GM13977 (cell line): ENCODE measurements at regions not wholly inside any gene's neighbourhood (a gene's known extent, or its start where the extent isn't known, plus 50 kb on each side); places are given as distances from the start of the nearest gene placed in this dataset.

ENCODE experiments used
- DNase-seq: peaks from one replicate; pipeline ENCODE4 v3.0.0; 2012; ENCODE audit warnings: low spot score
- CTCF ChIP-seq: IDR thresholded peaks from 2 replicates; pipeline ENCODE4 v1.5.1; 2012; ENCODE audit warnings: mild to moderate bottlenecking, control low read depth; ENCODE audit not compliant: insufficient read depth; ENCODE audit errors: extremely low read depth, missing control alignments
- in situ Hi-C: fragments of 300-500 bp; cut with MboI; formaldehyde crosslinking; loops from one replicate; pipeline ENCODE4 v1.12.0; 2022; ENCODE audit warnings: low sequenced_read_pairs, low pct_unique_long_range_greater_than_20kb, mixed read lengths, inconsistent platforms; ENCODE audit not compliant: unreplicated experiment

DNA sequence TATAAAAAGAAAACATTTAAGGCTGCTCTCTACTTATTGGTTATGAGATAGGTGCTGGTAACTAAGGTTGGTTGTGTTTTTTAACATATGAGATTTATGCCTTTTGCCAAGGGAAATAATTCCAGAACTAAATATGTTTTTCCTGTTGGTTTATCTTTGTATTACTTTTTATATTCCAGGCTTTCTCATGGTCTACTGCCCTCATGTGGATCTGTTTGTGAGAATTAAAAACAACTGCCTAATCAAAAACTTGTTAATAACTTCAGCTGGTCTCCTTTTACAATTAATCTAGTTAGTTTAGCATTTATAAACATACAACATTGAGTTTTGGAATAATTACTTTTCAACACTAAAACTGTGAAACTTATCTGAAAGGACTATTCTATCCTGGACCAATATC lies 1208.3 kb downstream of the ADGRL3 start:
- DNase-seq: no peak
- TF ChIP-seq CTCF: no peak
- in situ Hi-C loops: no loop called here

- TF ChIP-seq CTCF: no peak
- in situ Hi-C loops: no loop called here
- no peak for DNase-seq
Observed at GRCh38 chr4:62407534-62407933, 1207.4 kb downstream of the ADGRL3 start.

DNA sequence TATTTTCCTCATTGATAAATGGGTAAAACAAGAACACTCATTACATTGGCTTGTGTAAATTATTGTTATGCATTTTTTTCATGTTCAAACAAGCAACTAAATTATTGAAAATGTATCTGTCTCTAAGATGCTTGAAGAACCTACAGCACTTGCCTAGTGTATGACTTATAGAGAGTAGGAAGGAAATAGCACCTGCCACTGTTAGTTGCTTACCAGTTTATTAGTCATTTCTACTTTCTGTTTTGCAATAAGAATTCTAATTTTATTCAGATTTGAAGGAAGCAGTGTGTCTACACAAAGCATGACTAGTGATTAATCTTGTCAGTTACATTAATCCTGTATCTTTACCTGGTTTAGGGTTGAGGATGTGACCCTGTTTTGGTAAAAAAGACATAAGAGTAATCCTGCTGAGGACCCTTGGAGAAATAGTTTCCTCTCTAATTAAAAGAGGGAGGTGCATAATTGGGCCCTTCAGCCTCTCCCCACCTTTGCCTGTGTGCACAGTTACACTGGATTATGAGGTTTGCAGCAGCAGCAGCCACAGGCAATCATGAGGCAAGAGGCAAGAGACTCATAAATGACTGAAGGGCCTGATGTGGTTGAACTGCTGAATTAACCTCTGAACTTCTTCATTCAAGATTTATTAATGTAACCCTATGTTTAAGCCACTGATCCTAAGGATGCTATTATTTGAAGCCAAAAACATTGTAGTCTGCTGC lies 1202.1 kb downstream of the ADGRL3 start:
- in situ Hi-C loops: no loop called here
- no peak for DNase-seq
- TF ChIP-seq CTCF: no peak

DNA sequence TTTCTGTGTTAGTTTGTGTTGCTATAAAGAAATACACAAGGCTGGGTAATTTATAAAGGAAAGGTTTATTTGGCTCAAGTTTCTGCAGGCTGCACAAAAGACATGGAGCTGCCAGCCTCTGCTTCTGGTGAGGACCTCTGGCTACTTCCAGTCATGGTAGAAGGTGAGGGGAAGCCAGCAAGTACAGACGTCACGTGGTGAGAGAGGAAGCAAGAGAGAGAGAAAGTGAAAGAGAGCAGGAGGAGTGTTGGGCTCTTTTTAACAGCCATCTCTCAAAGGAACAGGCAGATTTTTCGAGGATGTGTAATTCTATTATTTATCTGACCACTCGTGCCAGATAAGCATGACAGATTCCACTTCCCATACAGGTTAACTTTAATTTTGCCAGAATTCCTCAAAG lies 1199.1 kb downstream of the ADGRL3 start:
- in situ Hi-C loops: no loop called here
- no peak for TF ChIP-seq CTCF
- peak; percentile 18 for DNase-seq

DNA sequence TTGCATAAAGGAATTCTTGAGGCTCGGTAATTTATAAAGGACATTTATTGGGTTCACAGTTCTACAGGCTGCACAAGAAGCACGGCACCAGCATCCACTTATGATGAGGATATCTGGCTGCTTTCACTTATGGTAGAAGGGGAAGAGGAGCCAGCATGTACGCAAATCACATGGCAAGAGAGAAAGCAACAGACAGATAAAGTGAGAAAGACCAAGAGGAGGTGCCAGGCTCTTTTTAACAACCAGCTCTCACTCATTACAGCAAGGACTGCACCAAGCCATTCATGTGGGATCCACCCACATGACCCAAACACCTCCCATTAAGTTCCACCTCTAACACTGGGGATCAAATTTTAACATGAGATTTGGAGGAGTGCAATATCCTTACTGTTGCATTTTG lies 1198.2 kb downstream of the ADGRL3 start:
- in situ Hi-C loops: no loop called here
- DNase-seq: no peak
- TF ChIP-seq CTCF: no peak

DNA sequence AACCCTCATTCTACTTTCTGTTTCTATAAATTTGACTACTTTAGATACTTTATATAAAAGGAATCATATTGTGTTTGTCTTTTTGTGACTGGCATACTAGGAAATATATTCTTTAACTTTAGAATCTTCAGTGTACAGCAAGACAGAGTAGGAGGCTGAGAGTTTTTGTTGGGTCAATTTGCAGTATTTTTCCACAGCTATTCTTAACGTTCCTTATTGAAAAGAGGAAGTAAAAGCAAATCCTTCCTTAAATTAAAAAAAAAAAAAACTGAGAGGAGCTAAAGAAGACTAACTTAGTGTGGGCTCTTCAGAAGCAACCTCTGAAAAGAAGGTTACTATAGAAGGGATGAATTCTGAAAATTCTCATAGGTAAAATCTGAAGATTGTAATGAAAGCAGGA lies 1194.6 kb downstream of the ADGRL3 start:
- in situ Hi-C loops: no loop called here
- no peak for DNase-seq
- no peak for TF ChIP-seq CTCF
